ENCODE measurements at regions not wholly inside any gene's neighbourhood (a gene's known extent, or its start where the extent isn't known, plus 50 kb on each side); places are given as distances from the start of the nearest gene placed in this dataset.

GRCh38 chr21:29424728-29425127 is 126.0 kb downstream of the BACH1 start:
- WGBS (ENCODE audit: extremely low coverage, insufficient read length, low lambda C conversion rate), result 100% methylated on average over 1 of the region's 2 CpGs
- no peaks in the 10 kb centered on the region for H3K9me3 Mint-ChIP-seq
- TF ChIP-seq CTCF (conservative IDR thresholded peaks at IDR 0.05), result no peak

More at GRCh38 chr21:29424728-29425127, 126.0 kb downstream of the BACH1 start:
- H2BK5ac ChIP-seq (ENCODE audit: insufficient read length, low read length), result no peak overlapping the region
- H3K14ac ChIP-seq (ENCODE audit: insufficient read depth, low read length), result no peak overlapping the region
- H4K5ac ChIP-seq (ENCODE audit: insufficient read length, low read depth, low read length), result no peak overlapping the region
- H2BK20ac ChIP-seq (ENCODE audit: low read depth, low read length, poor library complexity, severe bottlenecking), result no peak overlapping the region
- H2BK15ac ChIP-seq (ENCODE audit: low read depth, low read length), result no peak overlapping the region
- no peak overlapping the region for H3K4me2 ChIP-seq (ENCODE audit: insufficient read depth, insufficient read length, low read length)
- no peak overlapping the region for H4K91ac ChIP-seq (ENCODE audit: insufficient read length, low read depth, low read length)
- H3K56ac ChIP-seq (ENCODE audit: insufficient read length, low read depth, low read length), result no peak overlapping the region
- no peaks in the 10 kb centered on the region for H3K79me2 ChIP-seq (ENCODE audit: insufficient read depth, low read length)
- no peak overlapping the region for H3K4ac ChIP-seq (ENCODE audit: low read depth, low read length)
- no peak overlapping the region for H2BK120ac ChIP-seq (ENCODE audit: low read depth, low read length, poor library complexity, severe bottlenecking)
- H3K27me3 Mint-ChIP-seq (ENCODE audit: low read depth), result no peaks in the 10 kb centered on the region
- no peaks in the 10 kb centered on the region for H3K27me3 ChIP-seq (ENCODE audit: insufficient read depth, low read length)
- no peak overlapping the region for H3T11ph ChIP-seq (ENCODE audit: low read length)
- H3K9ac ChIP-seq (ENCODE audit: extremely low read depth, insufficient read length, low read length), result no peak overlapping the region
- H2AK5ac ChIP-seq (ENCODE audit: insufficient read length, low read length), result no peak overlapping the region
- H3K27ac Mint-ChIP-seq, result no peak overlapping the region
- no peak overlapping the region for H4K8ac ChIP-seq (replicated peaks; ENCODE audit: insufficient read length, low read depth, low read length)
- no peaks in the 10 kb centered on the region for H4K20me1 ChIP-seq (ENCODE audit: control insufficient read depth, insufficient read depth, insufficient read length)
- H2BK12ac ChIP-seq (ENCODE audit: insufficient read length, low read depth, low read length), result no peak overlapping the region
- no peak overlapping the region for H2AFZ ChIP-seq (ENCODE audit: low read length)
- no peak overlapping the region for H3K27ac ChIP-seq (ENCODE audit: insufficient read length, low read depth, low read length)
- peaks cover 0 to 4% of the 10 kb centered on the region in 2 experiments; a peak in 2 of 4 replicates for H3K4me1 Mint-ChIP-seq
- no peaks in the 10 kb centered on the region for H3K79me1 ChIP-seq (ENCODE audit: insufficient read depth, low read depth, low read length, poor library complexity, severe bottlenecking)
- H3K23me2 ChIP-seq (ENCODE audit: insufficient read length, low read depth, low read length, poor library complexity, severe bottlenecking), result no peaks in the 10 kb centered on the region
- DNase-seq, result no peak
- H3K23ac ChIP-seq (ENCODE audit: insufficient read length, low read depth, low read length), result no peak overlapping the region
- no peaks in the 10 kb centered on the region for H3K9me3 ChIP-seq (ENCODE audit: control insufficient read depth, low read depth, low read length)
- H3K4me3 Mint-ChIP-seq, result no peak overlapping the region
- no peaks in the 10 kb centered on the region for H3K4me1 ChIP-seq (ENCODE audit: insufficient read depth, low read length)
- no peaks in the 10 kb centered on the region for H3K36me3 Mint-ChIP-seq (ENCODE audit: insufficient read depth in 1 of 3, low read depth in 3 of 3)
- no peak overlapping the region for H3K18ac ChIP-seq (ENCODE audit: insufficient read length, low read depth, low read length)
